ENCODE measurements at regions not wholly inside any gene's neighbourhood (a gene's known extent, or its start where the extent isn't known, plus 50 kb on each side); places are given as distances from the start of the nearest gene placed in this dataset.
"Not testable (repeated sequence)": the region's sequence is repeated elsewhere in the genome, so short reads cannot be mapped to it uniquely, and the experiment has no call there.

- DNase-seq = no peak
These were observed 91.4 kb downstream of the TMEM130 start for GRCh38 chr7:98778421-98778820.

- no peak for DNase-seq
These were observed 89.8 kb downstream of the TMEM130 start for GRCh38 chr7:98779800-98780587.

GRCh38 chr7:98784216-98784785 is 85.5 kb downstream of the TMEM130 start:
- no peak for DNase-seq

- no peak for DNase-seq
These were observed 83.8 kb downstream of the TMEM130 start for GRCh38 chr7:98785929-98786571.

GRCh38 chr7:98788966-98789365 is 80.8 kb downstream of the TMEM130 start:
- no peak for DNase-seq

- DNase-seq = not testable (repeated sequence)
These were observed 75.4 kb downstream of the TMEM130 start for GRCh38 chr7:98794453-98794852.

GRCh38 chr7:98795741-98796493 is 73.9 kb downstream of the TMEM130 start:
- no peak for DNase-seq
